PC-3 (cell line): ENCODE measurements at regions not wholly inside any gene's neighbourhood (a gene's known extent, or its start where the extent isn't known, plus 50 kb on each side); places are given as distances from the start of the nearest gene placed in this dataset.
A peak's percentile ranks its signal among the peaks of the same experiment; 100 is the strongest.

Experiments
- ATAC-seq: fragments of 200-7000 bp; cut with Tn5 transposase; 2 replicates; pipeline ENCODE4 v1.9.1; 2020; ENCODE audit warnings: mild to moderate bottlenecking, moderate library complexity
- BruUV-seq: library from RNA; stranded (reverse); fragments of 400-500 nt; replicated peaks from 2 replicates; lab custom pipeline; 2021; lab: Mats Ljungman, UMichigan
- CTCF ChIA-PET: fragments of 300-600 bp; sonication (Branson Sonifier 250); formaldehyde crosslinking; loops from one replicate; lab custom pipeline; 2022; ENCODE audit warnings: antibody characterized with exemption; lab: Charles Lee
- POLR2A ChIA-PET: fragments of 300-600 bp; sonication (Branson Sonifier 250); formaldehyde crosslinking; loops from one replicate; lab custom pipeline; 2022; ENCODE audit warnings: antibody characterized with exemption; ENCODE audit not compliant: unreplicated experiment; lab: Charles Lee
- DNase-seq: peaks from one replicate; pipeline ENCODE4 v3.0.0-alpha.2; 2015
- H2AFZ ChIP-seq: fragments of 300-600 bp; sonication (generic); 2 replicates; pipeline ENCODE4 v1.6.0; 2016; ENCODE audit warnings: antibody characterized with exemption, low read length
- H3F3A ChIP-seq: fragments of 300-600 bp; sonication (generic); one replicate; pipeline ENCODE4 v1.6.0; 2017; ENCODE audit warnings: antibody characterized with exemption, low read length, control low read depth, mild to moderate bottlenecking; ENCODE audit not compliant: unreplicated experiment
- H3K27ac ChIP-seq: fragments of 300-600 bp; sonication (generic); 2 replicates; pipeline ENCODE4 v1.5.1; 2016; ENCODE audit warnings: mild to moderate bottlenecking, low read length
- H3K27me3 ChIP-seq: fragments of 300-600 bp; sonication (generic); 2 replicates; pipeline ENCODE4 v1.6.1; 2016; ENCODE audit warnings: low read length, mixed read lengths
- H3K36me3 ChIP-seq: fragments of 300-600 bp; sonication (generic); 2 replicates; pipeline ENCODE4 v1.6.1; 2016; ENCODE audit warnings: low read depth, mixed run types, low read length, mixed read lengths
- H3K4me1 ChIP-seq: fragments of 300-600 bp; sonication (generic); 2 replicates; pipeline ENCODE4 v1.5.1; 2016; ENCODE audit warnings: low read length; ENCODE audit not compliant: insufficient read depth
- H3K4me2 ChIP-seq: fragments of 300-600 bp; sonication (generic); 2 replicates; pipeline ENCODE4 v1.6.0; 2016; ENCODE audit warnings: low read length
- H3K4me3 ChIP-seq: fragments of 300-600 bp; sonication (generic); 2 replicates; pipeline ENCODE4 v1.5.1; 2016; ENCODE audit warnings: mild to moderate bottlenecking, low read length, mixed read lengths
- H3K79me2 ChIP-seq: fragments of 300-600 bp; sonication (generic); 2 replicates; pipeline ENCODE4 v1.6.1; 2017; ENCODE audit warnings: low read length, mixed read lengths
- H3K9ac ChIP-seq: fragments of 300-600 bp; sonication (generic); 2 replicates; pipeline ENCODE4 v1.6.0; 2016; ENCODE audit warnings: mild to moderate bottlenecking, low read length
- H3K9me2 ChIP-seq: fragments of 300-600 bp; sonication (generic); replicated peaks from 2 replicates; pipeline ENCODE4 v1.6.1; 2016; ENCODE audit warnings: mixed run types, low read length, mixed read lengths
- H3K9me3 ChIP-seq: fragments of 300-600 bp; sonication (generic); 2 replicates; pipeline ENCODE4 v1.6.1; 2016; ENCODE audit warnings: low read length, mixed read lengths
- H4K20me1 ChIP-seq: fragments of 300-600 bp; sonication (generic); 2 replicates; pipeline ENCODE4 v1.6.1; 2016; ENCODE audit warnings: low read length, mixed read lengths
- CTCF ChIP-seq: fragments of 300-600 bp; sonication (generic); conservative IDR thresholded peaks from 2 replicates; pipeline ENCODE4 v1.5.1; 2017; ENCODE audit warnings: antibody characterized with exemption, low read depth, mild to moderate bottlenecking, low read length
- EZH2 ChIP-seq: fragments of 300-600 bp; sonication (generic); IDR thresholded peaks from one replicate; pipeline ENCODE4 v1.6.1; 2017; ENCODE audit warnings: antibody characterized with exemption, mild to moderate bottlenecking, low read length; ENCODE audit not compliant: unreplicated experiment
- EZH2phosphoT487 ChIP-seq: fragments of 300-600 bp; sonication (generic); IDR thresholded peaks from 2 replicates; pipeline ENCODE4 v1.6.1; 2018; ENCODE audit warnings: mild to moderate bottlenecking, antibody characterized with exemption, low read length, borderline replicate concordance
- intact Hi-C: fragments of 100-400 bp; cut with micrococcal nuclease; formaldehyde crosslinking; loops from 2 replicates; pipeline ENCODE4 v1.9.0; 2023

GRCh38 chr12:74285773-74286172 lies 251.9 kb upstream of the ATXN7L3B start:
- Histone ChIP-seq H3K36me3 (no peaks in the 10 kb centered on the region), H3K9me2 (peaks cover 4% of the 10 kb centered on the region; the same call in 1 of the 2 replicates), H3K4me2 (peak overlapping the region; percentile 19; the same call in 1 of the 2 replicates), H4K20me1 (no peaks in the 10 kb centered on the region), H3K9me3 (no peaks in the 10 kb centered on the region), H3K27me3 (no peaks in the 10 kb centered on the region), H3K9ac (no peak overlapping the region), H2AFZ (no peak overlapping the region), H3K27ac (peak overlapping the region; percentile 14; the same call in 1 of the 2 replicates), H3K4me3 (no peak overlapping the region), H3F3A (no peaks in the 10 kb centered on the region), H3K79me2 (no peaks in the 10 kb centered on the region), H3K4me1 (peaks cover 17% of the 10 kb centered on the region)
- ChIA-PET POLR2A (no interaction called here), CTCF (no interaction called here)
- BruUV-seq, result no TSS peak
- intact Hi-C loops, result no loop called here
- ATAC-seq (peak; percentile 42), DNase-seq (peak; percentile 89)
- TF ChIP-seq EZH2, result no peak
- TF ChIP-seq EZH2phosphoT487, result no peak
- TF ChIP-seq CTCF, result no peak

- no peak for ATAC-seq
- ChIA-PET CTCF (no interaction called here), POLR2A (no interaction called here)
- DNase-seq, result no peak
- H3K27ac ChIP-seq, result 0 out of 2 replicates have a peak overlapping the region, but pooled peaks have one; percentile 14
- H3K9me3 ChIP-seq, result no peaks in the 10 kb centered on the region
- H3K79me2 ChIP-seq, result no peaks in the 10 kb centered on the region
- no TSS peak for BruUV-seq
- peaks cover 4% of the 10 kb centered on the region; the same call in 1 of the 2 replicates for H3K9me2 ChIP-seq
- H3F3A ChIP-seq, result no peaks in the 10 kb centered on the region
- intact Hi-C loops, result no loop called here
- no peak overlapping the region for H3K9ac ChIP-seq
- H2AFZ ChIP-seq, result no peak overlapping the region
- no peaks in the 10 kb centered on the region for H3K27me3 ChIP-seq
- H4K20me1 ChIP-seq, result no peaks in the 10 kb centered on the region
- no peaks in the 10 kb centered on the region for H3K36me3 ChIP-seq
- TF ChIP-seq CTCF (no peak), EZH2phosphoT487 (no peak), EZH2 (no peak)
- peaks cover 17% of the 10 kb centered on the region for H3K4me1 ChIP-seq
- peak overlapping the region; percentile 19; the same call in 1 of the 2 replicates for H3K4me2 ChIP-seq
- H3K4me3 ChIP-seq, result no peak overlapping the region
Measured at GRCh38 chr12:74286254-74286653, 251.4 kb upstream of the ATXN7L3B start.

- Histone ChIP-seq H3K27ac (no peak overlapping the region), H3K4me3 (no peak overlapping the region), H3K9ac (no peak overlapping the region), H3K36me3 (no peaks in the 10 kb centered on the region), H3K4me2 (no peak overlapping the region), H3K9me2 (no peaks in the 10 kb centered on the region), H4K20me1 (no peaks in the 10 kb centered on the region), H3K27me3 (no peaks in the 10 kb centered on the region), H3K79me2 (no peaks in the 10 kb centered on the region), H2AFZ (no peak overlapping the region), H3K4me1 (no peaks in the 10 kb centered on the region), H3K9me3 (no peaks in the 10 kb centered on the region), H3F3A (no peaks in the 10 kb centered on the region)
- ATAC-seq, result no peak
- ChIA-PET POLR2A (no interaction called here), CTCF (no interaction called here)
- intact Hi-C loops, result no loop called here
- no TSS peak for BruUV-seq
- TF ChIP-seq EZH2, result no peak
- TF ChIP-seq EZH2phosphoT487, result no peak
- no peak for TF ChIP-seq CTCF
- DNase-seq, result no peak
Measured at GRCh38 chr12:74292351-74293194, 245.1 kb upstream of the ATXN7L3B start.
